GM21367 (cell line): ENCODE measurements at regions not wholly inside any gene's neighbourhood (a gene's known extent, or its start where the extent isn't known, plus 50 kb on each side); places are given as distances from the start of the nearest gene placed in this dataset.

ENCODE experiments used
- ATAC-seq: cut with Tn5 transposase; IDR thresholded peaks from one replicate; pipeline ENCODE4 v1.9.1; 2021; ENCODE audit not compliant: unreplicated experiment

DNA sequence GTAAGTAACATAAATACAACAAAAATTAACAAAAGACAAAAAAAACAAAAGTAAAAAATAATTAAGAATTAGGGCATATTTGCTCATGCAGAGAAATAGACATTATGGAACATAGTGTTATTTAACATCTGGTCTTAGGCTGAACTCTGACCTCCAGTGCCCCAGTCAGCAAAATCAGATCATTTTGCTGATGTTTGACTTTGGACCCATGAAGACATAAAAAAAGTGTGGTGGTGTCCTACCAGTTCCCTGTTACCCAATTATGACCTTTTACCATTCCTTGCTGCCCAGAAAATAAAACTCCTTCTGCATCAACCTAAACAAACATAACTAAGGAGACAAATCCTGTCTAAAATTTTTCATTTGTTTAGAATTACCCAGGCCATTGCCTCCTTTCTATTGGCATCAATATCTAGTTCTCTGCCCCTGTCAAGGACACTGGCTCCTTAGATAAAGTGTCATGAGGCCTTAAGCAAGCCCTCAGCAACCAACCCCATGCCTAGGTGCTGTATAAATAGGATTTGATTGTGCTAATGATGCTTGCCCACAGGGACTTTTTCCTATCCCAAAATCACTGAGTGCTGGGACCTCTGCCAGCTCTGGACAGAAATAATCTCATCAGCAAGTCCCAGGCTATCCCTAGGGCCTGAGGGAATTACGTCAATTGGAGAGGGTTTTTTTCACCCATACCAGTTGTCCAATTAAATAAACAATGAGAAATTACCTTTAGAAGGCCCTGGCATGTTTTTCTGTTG lies 334.5 kb upstream of the UMPS start:
- no peak for ATAC-seq

DNA sequence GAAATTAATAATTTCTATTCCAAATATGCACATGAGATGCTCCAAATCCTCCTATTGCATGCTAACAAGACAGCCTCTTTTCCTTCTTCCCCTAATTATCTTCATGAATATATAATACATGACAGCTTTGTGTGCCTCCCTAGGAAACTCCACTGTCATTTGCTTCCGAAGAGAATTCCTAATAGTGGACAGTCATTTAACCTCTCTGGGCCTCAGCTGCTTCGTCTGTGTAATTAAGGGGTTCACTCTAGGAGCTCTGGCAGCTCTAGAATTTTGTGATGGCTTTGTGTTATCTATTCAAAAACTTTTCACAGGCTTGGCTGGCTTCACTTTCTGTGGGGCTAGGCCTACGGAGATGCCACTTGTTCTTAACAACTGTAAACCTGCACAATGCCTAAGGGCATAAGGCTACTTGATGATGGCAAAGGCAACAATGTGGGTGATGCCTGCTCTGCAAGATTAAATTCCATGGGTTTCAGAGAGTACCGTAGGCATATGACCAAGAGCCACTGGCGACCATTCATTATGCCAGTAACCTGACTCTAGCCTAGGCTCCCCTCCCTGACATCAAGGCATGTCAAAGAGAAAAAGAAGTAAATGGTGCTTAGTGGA lies 333.8 kb upstream of the UMPS start:
- ATAC-seq, result no peak

DNA sequence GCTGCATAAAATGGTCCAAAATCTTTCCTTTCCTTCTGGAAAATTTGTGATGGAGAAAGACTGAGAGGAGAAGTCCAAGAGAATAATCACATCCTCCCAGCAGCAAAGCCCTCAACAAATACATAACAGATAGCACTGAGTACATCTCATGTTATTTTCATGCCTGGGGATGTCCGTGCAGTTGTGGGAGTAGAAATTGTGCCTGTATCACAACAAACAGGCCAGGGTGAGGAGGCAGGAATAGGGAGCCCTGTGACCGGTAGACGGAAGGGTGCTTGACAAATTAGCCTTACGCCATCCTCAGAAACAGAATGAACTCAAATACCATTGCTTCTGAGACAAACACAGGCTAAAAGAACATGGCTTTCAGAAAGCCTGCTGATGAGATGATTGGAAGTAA lies 333.2 kb upstream of the UMPS start:
- ATAC-seq, result no peak

DNA sequence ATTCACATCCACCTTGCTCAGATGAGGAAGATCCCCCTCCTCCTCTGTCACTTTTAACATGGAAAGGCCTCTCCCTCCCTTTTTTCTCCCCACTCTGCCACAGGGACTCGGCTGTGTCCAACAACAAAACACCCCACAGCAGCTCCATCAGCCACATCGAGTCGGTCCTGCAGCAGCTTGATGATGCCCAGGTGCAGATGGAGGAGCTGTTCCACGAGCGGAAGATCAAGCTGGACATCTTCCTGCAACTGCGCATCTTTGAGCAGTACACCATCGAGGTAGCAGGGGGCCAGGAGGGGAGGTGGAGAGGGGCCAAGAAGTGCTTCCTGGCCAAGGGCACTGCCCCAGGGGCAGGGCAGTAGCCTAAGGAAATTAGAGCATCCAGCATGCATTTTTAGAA lies 331.7 kb upstream of the UMPS start:
- no peak for ATAC-seq

DNA sequence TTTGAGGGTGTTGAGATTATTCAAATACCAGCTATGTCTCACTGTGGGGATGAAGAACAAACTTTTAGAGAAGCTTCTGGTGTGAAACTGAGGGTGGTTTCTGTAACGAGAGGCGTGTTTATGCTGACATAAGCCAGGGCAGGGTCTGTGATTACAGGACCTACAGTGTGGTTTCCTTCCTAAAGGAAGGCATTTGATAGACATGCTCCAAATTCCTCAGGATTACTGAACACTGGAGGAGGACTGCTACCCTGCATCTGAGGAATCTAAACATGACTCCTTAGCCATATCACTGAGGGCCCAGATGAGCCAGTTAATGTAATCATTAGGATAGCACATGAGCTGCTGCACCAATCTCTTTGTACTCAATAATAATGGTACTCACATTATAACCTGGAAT lies 328.4 kb upstream of the UMPS start:
- no peak for ATAC-seq

DNA sequence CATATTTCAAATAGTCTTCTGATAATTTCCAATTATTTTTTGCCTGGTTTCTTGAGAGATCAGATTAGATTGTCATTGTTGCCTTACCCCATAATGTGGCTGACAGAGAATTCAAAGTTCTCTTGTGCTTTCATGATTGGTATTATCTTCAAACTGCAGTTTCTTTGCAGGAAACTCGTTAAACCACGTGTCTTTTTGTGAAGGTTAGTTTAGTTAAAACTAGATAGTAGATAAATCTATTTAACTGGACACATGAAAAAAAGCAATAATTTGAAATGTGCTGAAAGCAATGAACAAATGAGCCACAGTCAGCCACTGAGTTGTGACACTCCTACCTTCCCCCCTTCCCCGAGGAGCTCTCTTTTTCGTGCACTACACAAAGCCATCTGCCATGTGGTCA lies 327.5 kb upstream of the UMPS start:
- ATAC-seq, result no peak

DNA sequence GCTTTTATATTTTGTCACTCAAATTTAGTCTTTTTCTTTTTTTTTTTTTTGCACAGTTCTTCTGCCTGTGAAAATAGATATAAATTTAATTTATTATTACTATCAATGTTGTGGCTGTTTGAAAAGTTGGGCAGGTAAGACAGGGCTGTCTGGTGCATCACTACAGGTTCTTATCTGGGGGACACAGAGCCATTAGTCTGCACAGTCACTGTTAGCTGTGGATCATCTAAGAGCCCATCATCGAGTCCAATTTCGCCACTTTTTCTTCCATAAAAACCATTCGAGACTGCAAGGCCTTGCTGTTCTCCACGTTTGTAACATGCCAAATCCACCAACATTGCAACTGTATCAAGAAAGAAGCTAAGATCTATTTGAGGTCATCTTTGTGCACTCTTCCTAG lies 325.6 kb upstream of the UMPS start:
- no peak for ATAC-seq

DNA sequence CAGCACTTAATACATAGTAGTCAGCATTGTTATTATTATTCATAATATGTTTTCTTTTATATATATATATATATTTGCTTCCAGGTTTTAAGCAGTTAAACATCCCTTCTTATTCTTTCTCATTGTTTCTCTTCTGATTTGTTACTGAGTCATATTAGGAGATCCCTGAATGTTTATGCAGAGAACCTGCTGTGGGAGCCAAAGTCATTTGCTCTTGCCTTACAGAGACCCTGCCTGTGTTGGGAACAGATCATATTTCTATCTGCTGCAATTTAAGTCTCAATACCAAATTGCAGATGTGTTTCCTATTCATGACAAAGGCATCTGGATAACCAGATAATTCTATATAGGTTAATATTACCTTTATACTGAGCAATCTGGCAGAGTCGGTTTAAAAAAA lies 323.0 kb upstream of the UMPS start:
- no peak for ATAC-seq

DNA sequence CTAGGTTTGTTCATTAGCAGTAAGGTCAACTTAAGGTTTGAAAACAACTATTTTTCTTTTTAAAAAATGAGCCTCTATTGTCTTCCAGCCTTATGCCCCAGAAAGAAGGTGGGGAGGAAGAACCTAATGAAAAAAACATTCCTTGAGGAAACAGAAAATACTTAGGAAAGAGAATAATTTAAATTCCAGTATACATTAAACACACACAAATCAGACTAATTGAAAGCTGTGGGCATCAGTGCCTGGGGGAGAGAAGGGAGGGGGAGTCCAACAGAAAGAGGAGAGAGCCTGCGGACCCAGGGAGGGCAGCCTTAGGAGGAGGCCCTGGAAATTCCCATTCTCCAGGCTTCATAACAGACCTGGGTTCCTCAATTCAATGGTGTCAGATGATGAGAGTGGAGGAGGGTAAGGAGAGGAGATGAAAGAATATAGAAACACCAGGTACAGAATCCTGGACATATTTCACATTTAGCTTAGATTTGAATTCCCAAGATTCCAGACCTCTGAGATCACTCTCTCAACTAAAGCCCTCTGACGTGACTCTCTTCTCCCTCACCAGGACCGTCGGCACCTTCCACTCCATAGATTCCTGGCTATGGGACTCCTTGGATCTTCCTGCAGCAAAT lies 320.5 kb upstream of the UMPS start:
- ATAC-seq, result no peak

DNA sequence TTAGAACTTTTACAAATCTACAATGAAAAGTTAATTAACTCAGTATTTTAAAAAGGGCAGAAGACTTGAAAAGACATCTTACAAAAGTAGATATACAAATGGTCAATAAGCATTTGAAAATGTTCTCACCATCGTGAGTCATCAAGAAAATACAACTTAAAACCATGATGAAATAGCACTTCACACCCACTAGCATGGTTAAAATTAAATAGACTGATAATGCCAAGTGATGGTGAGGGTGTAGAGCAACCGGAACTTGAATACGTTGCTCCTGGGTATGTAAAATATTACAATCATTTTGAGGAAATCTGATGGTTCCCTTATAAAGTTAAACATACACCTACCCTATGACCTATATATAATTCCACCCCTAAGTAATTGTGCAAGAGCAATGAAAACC lies 319.8 kb upstream of the UMPS start:
- no peak for ATAC-seq

DNA sequence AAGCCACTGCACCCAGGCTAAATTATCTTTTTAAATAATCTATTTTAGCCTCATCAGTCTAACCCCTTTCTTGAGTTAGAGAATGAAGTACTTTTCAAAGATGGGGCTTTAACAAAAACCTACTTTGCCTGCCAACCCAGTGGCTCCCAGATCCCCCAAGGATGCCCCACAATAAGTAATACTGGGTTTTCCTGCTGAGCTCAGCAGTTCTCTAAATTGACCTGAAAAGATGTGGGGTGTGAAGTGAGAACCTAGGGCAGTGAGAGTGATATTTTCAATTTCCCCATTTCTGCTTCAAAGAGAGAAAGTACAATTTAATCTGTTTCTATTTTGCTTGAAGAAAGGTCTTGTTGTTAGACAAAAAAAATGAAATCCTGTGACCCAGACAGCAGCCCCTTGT lies 318.5 kb upstream of the UMPS start:
- no peak for ATAC-seq

DNA sequence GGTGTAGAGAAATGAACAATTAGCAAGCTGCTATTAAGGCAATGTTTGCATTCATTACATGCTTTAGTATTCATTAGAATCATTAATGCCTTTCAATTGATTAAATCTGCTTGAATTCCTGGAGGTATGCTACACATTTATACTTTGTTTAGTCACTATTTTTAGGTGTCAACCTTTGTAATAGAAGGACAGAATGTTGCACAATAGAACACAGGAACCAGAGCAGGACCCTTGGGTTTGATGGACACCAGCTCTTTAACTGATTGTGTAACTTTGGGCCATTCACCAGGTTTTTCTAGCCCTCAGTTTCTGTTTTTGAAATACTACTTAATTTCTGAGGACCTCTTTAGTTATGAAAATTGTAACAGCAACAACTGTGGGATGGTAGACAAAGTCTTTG lies 317.6 kb upstream of the UMPS start:
- no peak for ATAC-seq

DNA sequence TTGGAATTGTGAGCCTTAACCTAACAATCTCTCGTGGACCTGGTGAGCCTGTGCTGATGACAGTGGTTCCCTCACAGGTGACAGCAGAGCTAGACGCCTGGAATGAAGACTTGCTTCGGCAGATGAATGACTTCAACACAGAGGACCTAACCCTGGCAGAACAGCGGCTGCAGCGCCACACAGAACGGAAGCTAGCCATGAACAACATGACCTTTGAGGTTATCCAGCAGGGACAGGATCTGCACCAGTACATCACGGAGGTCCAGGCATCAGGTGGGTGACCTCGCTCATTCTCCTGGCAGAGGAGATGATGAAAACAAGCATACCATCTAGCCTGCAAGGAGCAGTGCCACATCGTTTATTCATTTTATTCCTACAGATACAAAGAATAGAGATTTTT lies 316.9 kb upstream of the UMPS start:
- no peak for ATAC-seq

DNA sequence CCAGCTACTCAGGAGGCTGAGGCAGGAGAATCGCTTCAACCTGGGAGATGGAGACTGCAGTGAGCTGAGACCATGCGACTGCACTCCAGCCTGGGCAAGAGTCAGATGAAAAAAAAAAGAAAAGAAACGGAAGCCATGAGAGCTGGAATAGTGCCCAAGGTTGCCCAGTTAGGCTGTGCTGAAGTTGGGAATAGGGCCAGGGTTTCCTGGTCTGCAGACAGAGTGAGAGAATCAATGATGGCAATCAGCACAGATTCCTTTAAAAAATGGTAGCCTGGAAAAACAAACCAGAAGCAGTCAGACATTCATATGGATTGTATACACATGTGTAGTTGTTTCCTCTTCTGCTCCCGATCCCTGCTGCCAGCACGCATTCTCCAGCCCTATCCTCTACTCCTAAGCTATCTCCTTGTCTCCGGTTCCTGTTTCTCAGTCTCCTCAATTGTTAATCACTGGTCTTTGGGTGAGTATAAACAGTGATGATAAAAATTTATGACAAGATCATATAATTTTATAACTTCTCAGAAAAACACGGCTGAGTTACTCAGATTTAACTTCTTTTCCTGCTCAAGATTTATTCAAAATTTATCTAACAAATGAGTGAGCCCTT lies 316.2 kb upstream of the UMPS start:
- no peak for ATAC-seq

DNA sequence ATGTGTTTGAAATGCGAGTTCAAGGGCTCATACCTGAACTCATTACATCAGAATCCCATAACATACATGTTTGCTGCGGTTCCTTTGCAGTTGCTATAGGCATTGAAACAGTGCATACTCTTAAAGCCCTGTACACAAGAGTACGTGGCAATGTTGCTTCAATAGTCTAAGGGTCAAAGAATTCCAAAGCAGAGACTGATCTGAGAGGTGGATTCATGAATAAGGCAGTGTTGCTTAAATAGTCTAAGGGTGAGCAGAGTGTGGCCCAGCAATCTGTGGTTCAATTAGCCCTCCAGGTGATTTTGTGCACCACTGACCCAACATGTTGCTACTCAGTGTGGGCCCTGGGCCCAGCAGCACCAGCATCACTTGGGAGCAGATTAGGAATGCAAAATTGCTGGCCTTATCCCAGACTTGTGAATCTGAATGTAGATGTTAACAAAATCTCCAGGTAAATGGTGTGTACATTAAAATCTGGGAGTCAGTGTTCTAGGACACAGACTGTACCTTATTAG lies 314.7 kb upstream of the UMPS start:
- no peak for ATAC-seq

DNA sequence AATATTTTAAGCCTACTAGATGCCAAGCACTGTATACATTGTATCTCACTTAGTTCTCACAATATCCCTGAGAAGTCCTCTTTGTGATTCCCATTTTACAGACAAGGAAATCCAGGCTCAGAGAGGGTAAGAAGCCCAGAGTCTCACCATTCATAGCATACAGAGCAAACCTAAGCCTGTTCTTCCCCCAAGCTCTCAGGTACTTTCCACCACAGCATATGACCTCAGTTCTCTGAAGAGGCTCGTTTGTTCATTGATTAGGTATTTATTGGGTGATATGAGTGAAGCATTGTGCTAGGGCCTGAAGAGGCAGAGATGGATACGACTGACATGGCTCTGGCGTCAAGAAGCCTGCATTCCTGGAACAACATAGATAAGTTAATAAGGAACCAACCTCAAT lies 310.9 kb upstream of the UMPS start:
- no peak for ATAC-seq

DNA sequence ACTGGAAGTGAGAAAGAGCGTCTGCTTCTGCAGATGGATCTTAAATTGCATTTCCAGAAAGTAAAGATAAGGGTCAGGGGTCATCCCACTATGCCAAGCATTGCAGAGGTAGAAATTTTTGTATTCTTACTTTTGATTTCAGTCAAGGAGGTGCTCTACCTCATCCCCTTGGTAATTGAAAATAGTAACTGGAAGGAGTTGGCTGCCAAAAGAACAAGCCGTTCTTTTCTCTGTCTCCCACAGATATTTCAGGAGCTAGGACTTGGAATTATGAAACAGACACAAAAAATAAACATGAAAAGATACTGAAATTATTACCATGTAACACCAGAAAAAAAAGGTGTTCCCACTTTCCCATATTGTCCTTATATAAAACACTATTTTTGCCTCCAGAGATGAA lies 309.9 kb upstream of the UMPS start:
- no peak for ATAC-seq

DNA sequence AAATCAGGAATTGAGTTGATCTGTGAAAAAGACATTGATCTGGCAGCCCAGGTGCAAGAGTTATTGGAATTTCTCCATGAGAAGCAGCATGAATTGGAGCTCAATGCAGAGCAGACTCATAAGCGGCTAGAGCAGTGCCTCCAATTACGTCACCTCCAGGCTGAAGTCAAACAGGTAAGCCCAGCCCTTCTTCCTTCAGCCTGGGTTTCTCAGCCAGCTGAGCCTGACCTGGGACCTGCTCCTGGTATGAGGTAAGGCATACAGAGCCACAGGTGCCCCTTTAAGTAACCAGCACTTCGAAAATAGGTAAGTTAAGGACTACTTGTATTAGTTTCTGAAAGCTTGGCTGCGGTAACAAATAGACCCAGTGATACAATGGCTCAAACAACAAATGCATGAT lies 307.4 kb upstream of the UMPS start:
- ATAC-seq, result no peak

DNA sequence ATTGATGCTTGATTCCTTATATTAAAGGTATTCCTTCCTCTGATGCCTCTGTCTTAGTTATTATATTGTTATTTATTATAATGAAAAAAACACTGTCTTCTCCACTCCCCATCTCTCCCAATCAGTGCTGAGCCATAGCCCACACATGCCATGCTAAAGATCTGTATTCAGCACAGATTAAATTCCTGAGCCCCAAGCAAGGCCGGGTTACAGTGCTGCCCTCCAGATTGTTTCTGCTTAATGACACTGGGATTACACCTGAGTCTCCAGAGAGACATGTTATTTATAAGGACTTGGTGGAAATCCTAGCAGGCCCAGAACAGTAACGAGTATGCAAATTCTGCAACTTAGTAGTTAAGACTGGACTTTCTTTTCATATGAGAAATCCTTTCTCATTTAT lies 305.9 kb upstream of the UMPS start:
- no peak for ATAC-seq

DNA sequence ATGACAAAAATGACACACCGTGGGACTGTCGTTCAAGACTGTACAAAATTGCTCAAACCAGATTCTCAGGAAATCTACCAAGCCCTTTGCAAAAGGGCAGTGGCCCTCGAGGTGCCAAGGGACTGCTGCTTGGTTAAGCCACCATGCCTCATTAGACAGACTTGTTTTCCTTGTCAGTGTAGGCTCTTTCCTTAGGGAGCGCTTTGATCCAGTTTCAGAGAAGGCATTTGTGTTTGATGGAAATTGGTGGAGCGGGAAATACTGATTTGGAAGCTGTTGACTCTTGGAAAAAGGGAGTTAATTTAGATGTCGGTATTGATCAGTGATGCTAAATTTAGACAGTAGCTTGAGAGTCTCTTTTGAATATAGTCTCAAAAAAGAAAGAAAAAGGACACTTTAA lies 304.3 kb upstream of the UMPS start:
- no peak for ATAC-seq

DNA sequence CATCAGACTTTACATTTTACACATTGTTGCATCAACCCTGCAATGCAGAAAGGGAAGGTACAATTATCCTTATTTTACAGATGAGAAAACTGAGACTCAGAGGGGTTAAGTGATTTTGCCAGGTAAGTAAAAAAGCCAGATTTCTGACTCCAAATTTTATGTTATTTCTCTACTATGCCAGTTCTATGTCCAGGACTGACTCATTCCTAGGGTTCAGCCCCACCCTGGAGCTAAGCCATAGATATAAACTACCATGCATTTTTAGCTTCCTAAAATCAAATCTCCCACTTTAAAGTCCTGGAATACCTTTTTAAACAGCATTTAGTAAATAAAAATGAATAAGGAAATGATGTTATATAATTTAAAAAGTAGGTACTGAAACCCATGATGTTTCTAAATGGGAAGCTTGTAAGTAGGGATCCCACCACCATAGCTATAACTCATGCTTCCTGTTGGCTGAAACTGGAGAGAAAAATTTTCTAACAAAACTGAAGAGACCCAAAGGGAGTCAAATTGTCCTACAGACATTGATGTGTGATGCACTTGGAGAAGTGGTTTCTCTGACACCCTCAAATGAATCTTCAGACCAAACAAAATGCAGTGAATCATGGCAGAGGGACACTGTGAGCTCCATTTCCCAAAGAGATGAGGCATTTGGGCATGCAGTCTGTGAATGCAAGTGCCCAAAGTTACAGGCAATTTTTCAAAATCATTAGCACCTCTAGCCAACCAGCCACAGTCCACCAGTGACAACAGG lies 301.7 kb upstream of the UMPS start:
- no peak for ATAC-seq
